DMS153 (cell line): ENCODE measurements at regions not wholly inside any gene's neighbourhood (a gene's known extent, or its start where the extent isn't known, plus 50 kb on each side); places are given as distances from the start of the nearest gene placed in this dataset.

Experiments used
- DNase-seq: peaks from one replicate; lab custom pipeline; 2025; lab: John Stamatoyannopoulos, UW

- DNase-seq, result no peak
Measured at GRCh38 chr5:68352166-68352565, 136.6 kb downstream of the PIK3R1 start.

DNA sequence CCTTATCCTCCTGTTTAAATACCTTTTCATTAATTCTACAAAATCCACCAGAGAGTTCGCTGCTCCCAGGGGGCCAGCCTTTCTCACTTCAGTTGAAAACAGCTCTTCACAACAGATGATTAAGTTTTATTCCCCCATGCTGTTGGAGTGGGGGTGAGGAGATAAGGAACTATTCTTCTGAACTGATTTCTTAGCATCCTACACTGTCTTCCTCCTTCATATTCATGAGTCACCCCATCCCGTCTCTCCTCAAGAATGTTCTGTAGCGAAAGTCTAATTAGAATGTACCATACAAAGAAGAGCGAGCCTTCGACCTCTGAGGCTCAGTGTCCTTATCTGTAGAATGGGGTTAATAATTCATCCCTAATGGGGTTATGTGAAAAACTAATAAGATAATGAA is 138.0 kb downstream of the PIK3R1 start:
- no peak for DNase-seq

DNA sequence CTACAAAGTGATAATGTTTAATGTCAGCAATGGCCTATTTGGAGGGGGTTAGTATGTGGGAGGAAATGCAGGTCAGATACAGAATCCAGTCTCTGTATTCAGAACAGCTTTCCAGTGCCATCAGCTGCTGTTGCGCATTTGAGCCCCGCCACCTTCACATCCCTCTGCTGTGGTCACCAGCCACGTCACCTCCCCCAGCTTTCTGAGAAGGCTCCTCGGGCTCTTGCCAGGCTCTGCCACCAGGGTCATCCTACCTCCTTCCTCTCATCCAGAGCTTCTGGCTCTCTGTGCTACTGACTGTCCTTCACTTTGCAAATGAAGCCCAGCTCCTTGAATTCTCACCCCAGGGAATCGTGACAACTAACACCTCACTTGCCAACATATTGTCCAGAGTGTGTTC is 138.8 kb downstream of the PIK3R1 start:
- no peak for DNase-seq

GRCh38 chr5:68356216-68356615 is 140.7 kb downstream of the PIK3R1 start:
- no peak for DNase-seq

- no peak for DNase-seq
Measured at GRCh38 chr5:68356623-68357022, 141.1 kb downstream of the PIK3R1 start.

DNA sequence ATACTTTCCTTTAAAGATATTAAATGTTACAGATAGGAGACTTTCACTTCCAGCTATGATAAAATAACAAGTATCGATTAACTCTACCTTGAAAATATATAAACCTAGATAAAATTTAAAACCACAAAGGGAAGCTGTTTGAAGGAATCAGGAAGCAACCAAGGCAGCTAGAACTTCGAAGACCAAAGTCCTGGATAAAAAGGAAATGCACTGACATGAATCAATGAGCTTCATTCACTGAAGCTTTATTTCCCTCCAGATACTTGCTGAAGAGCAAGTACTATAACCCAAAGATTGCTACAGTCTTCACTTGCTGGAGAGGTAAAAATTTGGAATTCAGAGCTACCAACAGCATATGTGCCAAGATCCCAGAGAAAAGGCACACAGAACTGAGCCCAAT is 144.1 kb downstream of the PIK3R1 start:
- no peak for DNase-seq

GRCh38 chr5:68362331-68362730 is 146.8 kb downstream of the PIK3R1 start:
- no peak for DNase-seq

- no peak for DNase-seq
Measured at GRCh38 chr5:68365889-68366288, 150.3 kb downstream of the PIK3R1 start.

GRCh38 chr5:68367287-68367686 is 151.7 kb downstream of the PIK3R1 start:
- DNase-seq, result no peak

GRCh38 chr5:68367717-68368116 is 152.2 kb downstream of the PIK3R1 start:
- DNase-seq, result no peak

GRCh38 chr5:68368311-68369022 is 152.9 kb downstream of the PIK3R1 start:
- DNase-seq, result no peak

DNA sequence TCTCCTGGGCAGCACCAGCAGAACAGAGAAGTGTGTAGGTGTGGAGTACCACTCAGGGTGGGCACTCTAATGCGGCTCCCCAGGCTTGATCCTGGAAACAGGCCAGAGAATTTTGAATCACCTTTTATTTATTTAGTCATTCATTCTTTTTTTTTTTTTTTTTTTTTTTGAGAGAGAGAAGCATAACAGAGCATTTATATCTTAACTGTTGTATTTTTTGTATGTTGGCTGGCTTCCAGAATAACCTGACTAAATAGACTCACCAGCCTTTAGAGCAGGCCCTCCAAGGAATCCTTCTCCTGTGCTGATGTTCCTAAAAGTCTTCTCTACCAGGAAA is 153.4 kb downstream of the PIK3R1 start:
- DNase-seq, result no peak

DNA sequence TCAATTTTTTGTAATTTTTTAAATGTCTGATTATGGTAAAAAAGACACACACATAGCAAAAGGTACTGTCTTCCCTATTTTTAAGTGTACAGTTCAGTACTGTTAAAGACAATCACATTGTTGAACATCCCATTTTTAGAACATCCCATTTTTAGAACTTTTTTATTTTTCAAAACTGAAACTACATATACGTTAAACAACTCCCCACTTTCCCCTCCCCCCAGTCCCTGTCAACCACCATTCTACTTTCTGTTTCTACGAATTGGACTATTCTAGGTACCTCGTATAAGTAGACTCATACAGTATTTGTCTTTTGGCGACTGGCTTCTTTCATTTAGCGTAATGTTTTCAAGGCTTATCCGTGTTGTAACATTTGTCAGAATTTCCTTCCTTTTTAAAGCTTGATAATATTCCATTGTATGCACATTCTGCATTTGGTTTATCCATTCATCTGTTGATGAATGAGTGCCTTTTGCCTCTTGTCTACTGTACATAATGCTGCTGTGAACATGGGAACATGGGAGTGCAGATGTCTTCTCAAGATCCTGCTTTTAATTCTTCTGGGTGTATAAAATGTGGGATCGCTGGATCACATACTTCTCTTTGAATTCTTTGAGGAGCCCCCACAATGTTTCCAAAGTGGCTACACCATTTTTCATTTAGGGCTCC is 154.0 kb downstream of the PIK3R1 start:
- DNase-seq, result no peak

- no peak for DNase-seq
Measured at GRCh38 chr5:68370196-68370595, 154.6 kb downstream of the PIK3R1 start.

- DNase-seq, result no peak
Measured at GRCh38 chr5:68371607-68372006, 156.1 kb downstream of the PIK3R1 start.

GRCh38 chr5:68372161-68372560 is 156.6 kb downstream of the PIK3R1 start:
- DNase-seq, result no peak

- no peak for DNase-seq
Measured at GRCh38 chr5:68373050-68373449, 157.5 kb downstream of the PIK3R1 start.

DNA sequence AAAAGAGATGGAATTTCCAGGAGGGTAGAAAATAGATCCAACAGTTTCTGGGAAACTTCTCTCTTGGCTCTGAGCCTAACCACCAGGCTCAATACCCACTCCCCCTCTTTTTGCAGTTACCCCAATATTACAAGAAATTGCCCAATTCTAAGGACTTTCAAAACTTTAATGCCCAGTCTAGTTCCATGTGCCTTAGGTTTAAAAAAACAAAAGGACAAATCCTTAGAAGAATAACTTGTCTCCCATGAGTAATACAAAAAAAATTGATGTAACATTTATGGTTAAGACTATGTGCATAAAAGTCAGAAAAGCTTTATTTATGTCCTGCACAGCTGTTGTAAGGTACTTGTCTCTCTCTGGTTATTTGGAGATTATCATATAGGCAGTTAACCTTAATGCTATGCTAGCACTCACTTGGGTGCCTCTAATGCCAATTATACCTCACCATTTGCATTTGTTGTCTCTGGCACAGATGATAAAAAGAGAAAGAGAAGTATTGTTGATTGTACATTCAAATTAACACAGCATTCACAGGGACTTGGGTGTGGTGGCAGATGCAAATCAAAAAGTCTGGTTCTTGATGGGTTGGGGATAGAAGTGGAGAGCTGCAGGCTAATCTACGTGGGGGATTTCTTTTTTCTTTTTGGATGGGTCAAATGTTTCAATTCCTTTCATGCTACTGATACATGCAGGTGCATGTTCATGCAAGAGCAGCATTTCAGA is 159.4 kb downstream of the PIK3R1 start:
- no peak for DNase-seq

- DNase-seq, result no peak
Measured at GRCh38 chr5:68375540-68375939, 160.0 kb downstream of the PIK3R1 start.

GRCh38 chr5:68376935-68377334 is 161.4 kb downstream of the PIK3R1 start:
- no peak for DNase-seq

- no peak for DNase-seq
Measured at GRCh38 chr5:68377733-68378132, 162.2 kb downstream of the PIK3R1 start.

- DNase-seq, result no peak
Measured at GRCh38 chr5:68378204-68378820, 162.8 kb downstream of the PIK3R1 start.
